Skeletal muscle tissue (tissue), 3 donors: ENCODE measurements at regions not wholly inside any gene's neighbourhood (a gene's known extent, or its start where the extent isn't known, plus 50 kb on each side); places are given as distances from the start of the nearest gene placed in this dataset.

ENCODE experiments used
- H3K27ac ChIP-seq: one replicate; pipeline ENCODE4 v1.7.0; 2013; ENCODE audit warnings: mild to moderate bottlenecking, low read depth, low read length, inconsistent platforms
- H3K27me3 ChIP-seq, 3 donors: one replicate each; pipeline ENCODE4 v1.7.0; 2013; ENCODE audit warnings: low read length in 3 of 3; ENCODE audit not compliant: control insufficient read depth in 3 of 3, insufficient read depth in 3 of 3
- H3K36me3 ChIP-seq, 3 donors: one replicate each; pipeline ENCODE4 v1.7.0; 2013; ENCODE audit warnings: low read length in 3 of 3; ENCODE audit not compliant: control insufficient read depth in 3 of 3, insufficient read depth in 3 of 3
- H3K4me1 ChIP-seq, 3 donors: one replicate each; pipeline ENCODE4 v1.7.0; 2013; ENCODE audit warnings: low read length in 3 of 3, mild to moderate bottlenecking in 3 of 3; ENCODE audit not compliant: control insufficient read depth in 3 of 3, insufficient read depth in 3 of 3
- H3K4me3 ChIP-seq, 3 donors: one replicate each; pipeline ENCODE4 v1.7.0; 2013; ENCODE audit warnings: low read length in 3 of 3
- H3K9ac ChIP-seq, 3 donors: one replicate each; pipeline ENCODE4 v1.7.0; 2013; ENCODE audit warnings: low read length in 3 of 3, mild to moderate bottlenecking in 3 of 3, moderate library complexity in 2 of 3, low read depth in 1 of 3
- H3K9me3 ChIP-seq, 3 donors: one replicate each; pipeline ENCODE4 v1.7.0; 2013; ENCODE audit warnings: low read length in 3 of 3; ENCODE audit not compliant: control insufficient read depth in 3 of 3
- donor health status: Osteomylitis.

- no peak overlapping the region for H3K27ac ChIP-seq
Observed at GRCh38 chr6:40796260-40797221, 209.4 kb upstream of the LRFN2 start.

GRCh38 chr6:40794586-40794985 is 207.4 kb upstream of the LRFN2 start:
- Histone ChIP-seq H3K27ac (no peak overlapping the region), H3K27me3 (no peaks in the 10 kb centered on the region), H3K4me3 (no peak overlapping the region), H3K9me3 (no peaks in the 10 kb centered on the region), H3K4me1 (peaks cover 8 to 12% (median 10%) of the 10 kb centered on the region in 3 donors), H3K36me3 (no peaks in the 10 kb centered on the region), H3K9ac (no peak overlapping the region)

More at GRCh38 chr6:40796260-40797221, 209.4 kb upstream of the LRFN2 start:
- Histone ChIP-seq H3K36me3 (no peaks in the 10 kb centered on the region), H3K9me3 (no peaks in the 10 kb centered on the region), H3K9ac (no peak overlapping the region), H3K27me3 (no peaks in the 10 kb centered on the region), H3K4me3 (no peak overlapping the region), H3K4me1 (peaks cover 8 to 12% (median 8%) of the 10 kb centered on the region in 3 donors)

- Histone ChIP-seq H3K4me3 (no peak overlapping the region), H3K9ac (no peak overlapping the region), H3K4me1 (peaks cover 13 to 18% (median 14%) of the 10 kb centered on the region in 3 donors), H3K9me3 (no peaks in the 10 kb centered on the region), H3K27me3 (no peaks in the 10 kb centered on the region), H3K27ac (no peak overlapping the region), H3K36me3 (no peaks in the 10 kb centered on the region)
Observed at GRCh38 chr6:40792183-40792582, 205.0 kb upstream of the LRFN2 start.

- Histone ChIP-seq H3K4me1 (peaks cover 10 to 14% (median 13%) of the 10 kb centered on the region in 3 donors), H3K27me3 (no peaks in the 10 kb centered on the region), H3K36me3 (no peaks in the 10 kb centered on the region), H3K27ac (no peak overlapping the region), H3K9me3 (no peaks in the 10 kb centered on the region), H3K9ac (no peak overlapping the region), H3K4me3 (no peak overlapping the region)
Observed at GRCh38 chr6:40791004-40791403, 203.8 kb upstream of the LRFN2 start.

- Histone ChIP-seq H3K27me3 (no peaks in the 10 kb centered on the region), H3K4me1 (peaks cover 5 to 9% (median 6%) of the 10 kb centered on the region in 3 donors), H3K9me3 (no peaks in the 10 kb centered on the region), H3K4me3 (no peak overlapping the region), H3K36me3 (no peaks in the 10 kb centered on the region), H3K27ac (no peak overlapping the region), H3K9ac (no peak overlapping the region)
Observed at GRCh38 chr6:40788661-40789655, 201.8 kb upstream of the LRFN2 start.

GRCh38 chr6:40782355-40782754 is 195.2 kb upstream of the LRFN2 start:
- Histone ChIP-seq H3K27ac (peak overlapping the region; percentile 78), H3K4me3 (no peak overlapping the region), H3K9ac (peak overlapping the region in 1 of 3 donors; percentile 47), H3K36me3 (no peaks in the 10 kb centered on the region), H3K4me1 (peaks cover 34 to 45% (median 39%) of the 10 kb centered on the region in 3 donors), H3K27me3 (no peaks in the 10 kb centered on the region), H3K9me3 (no peaks in the 10 kb centered on the region)

- peak overlapping the region; percentile 68 for H3K27ac ChIP-seq
- no peaks in the 10 kb centered on the region for H3K36me3 ChIP-seq
Observed at GRCh38 chr6:40780637-40781036, 193.5 kb upstream of the LRFN2 start.

GRCh38 chr6:40779409-40779808 is 192.2 kb upstream of the LRFN2 start:
- H3K4me1 ChIP-seq, result peaks cover 38 to 45% (median 41%) of the 10 kb centered on the region in 3 donors
- H3K9ac ChIP-seq, result no peak overlapping the region
- no peak overlapping the region for H3K27ac ChIP-seq
- H3K9me3 ChIP-seq, result no peaks in the 10 kb centered on the region
- no peak overlapping the region for H3K4me3 ChIP-seq
- no peaks in the 10 kb centered on the region for H3K36me3 ChIP-seq
- H3K27me3 ChIP-seq, result no peaks in the 10 kb centered on the region

More at GRCh38 chr6:40780637-40781036, 193.5 kb upstream of the LRFN2 start:
- peak overlapping the region in 1 of 3 donors; percentile 8 for H3K4me3 ChIP-seq
- peak overlapping the region in 2 of 3 donors; percentile 25 to 45 for H3K9ac ChIP-seq
- H3K9me3 ChIP-seq, result no peaks in the 10 kb centered on the region
- no peaks in the 10 kb centered on the region for H3K27me3 ChIP-seq
- peaks cover 36 to 45% (median 40%) of the 10 kb centered on the region in 3 donors for H3K4me1 ChIP-seq

- H3K27me3 ChIP-seq, result no peaks in the 10 kb centered on the region
- no peak overlapping the region for H3K9ac ChIP-seq
- H3K9me3 ChIP-seq, result no peaks in the 10 kb centered on the region
- H3K4me1 ChIP-seq, result peaks cover 38 to 45% (median 41%) of the 10 kb centered on the region in 3 donors
- no peak overlapping the region for H3K27ac ChIP-seq
- H3K4me3 ChIP-seq, result no peak overlapping the region
- no peaks in the 10 kb centered on the region for H3K36me3 ChIP-seq
Observed at GRCh38 chr6:40778918-40779317, 191.8 kb upstream of the LRFN2 start.
